H9 (cell line): ENCODE measurements at regions not wholly inside any gene's neighbourhood (a gene's known extent, or its start where the extent isn't known, plus 50 kb on each side); places are given as distances from the start of the nearest gene placed in this dataset.

ENCODE experiments used
- DNase-seq: peaks from one replicate; pipeline ENCODE4 v3.0.0-alpha.2; 2017
- H2AFZ ChIP-seq: one replicate; pipeline ENCODE4 v1.6.1; 2013; ENCODE audit warnings: mild to moderate bottlenecking, low read length, control low read depth, moderate library complexity
- H2AK5ac ChIP-seq: 2 replicates; pipeline ENCODE4 v1.6.1; 2013; ENCODE audit warnings: low read length, control low read depth, mixed read lengths; ENCODE audit not compliant: insufficient read length
- H2BK120ac ChIP-seq: one replicate; pipeline ENCODE4 v1.6.1; 2013; ENCODE audit warnings: low read depth, mild to moderate bottlenecking, low read length, control low read depth, inconsistent platforms; ENCODE audit not compliant: poor library complexity, severe bottlenecking
- H2BK12ac ChIP-seq: 2 replicates; pipeline ENCODE4 v1.6.1; 2013; ENCODE audit warnings: low read length, control low read depth, mixed read lengths, low read depth; ENCODE audit not compliant: insufficient read length
- H2BK15ac ChIP-seq: 2 replicates; pipeline ENCODE4 v1.6.1; 2013; ENCODE audit warnings: low read depth, low read length, control low read depth
- H2BK20ac ChIP-seq: one replicate; pipeline ENCODE4 v1.6.1; 2013; ENCODE audit warnings: low read depth, mild to moderate bottlenecking, low read length, control low read depth, inconsistent platforms; ENCODE audit not compliant: poor library complexity, severe bottlenecking
- H2BK5ac ChIP-seq: 2 replicates; pipeline ENCODE4 v1.6.1; 2013; ENCODE audit warnings: low read length, control low read depth, mixed read lengths; ENCODE audit not compliant: insufficient read length
- H3K14ac ChIP-seq: 2 replicates; pipeline ENCODE4 v1.6.1; 2013; ENCODE audit warnings: low read length, control low read depth; ENCODE audit not compliant: insufficient read depth
- H3K18ac ChIP-seq: 2 replicates; pipeline ENCODE4 v1.6.1; 2013; ENCODE audit warnings: low read depth, mild to moderate bottlenecking, mixed read lengths, low read length, control low read depth; ENCODE audit not compliant: insufficient read length
- H3K23ac ChIP-seq: 2 replicates; pipeline ENCODE4 v1.6.1; 2013; ENCODE audit warnings: low read length, control low read depth, mixed read lengths, low read depth; ENCODE audit not compliant: insufficient read length
- H3K23me2 ChIP-seq: 2 replicates; pipeline ENCODE4 v1.6.1; 2013; ENCODE audit warnings: low read depth, mild to moderate bottlenecking, mixed read lengths, low read length, control low read depth; ENCODE audit not compliant: insufficient read length, poor library complexity, severe bottlenecking
- H3K27ac ChIP-seq: 2 replicates; pipeline ENCODE4 v1.5.1; 2013; ENCODE audit warnings: low read length, control low read depth, mixed read lengths, low read depth; ENCODE audit not compliant: insufficient read length
- H3K27me3 ChIP-seq: 2 replicates; pipeline ENCODE4 v1.6.1; 2013; ENCODE audit warnings: low read length, control low read depth, inconsistent platforms; ENCODE audit not compliant: insufficient read depth
- H3K4ac ChIP-seq: 2 replicates; pipeline ENCODE4 v1.6.1; 2013; ENCODE audit warnings: low read depth, mild to moderate bottlenecking, control low read depth, inconsistent platforms, low read length, moderate library complexity
- H3K4me1 ChIP-seq: 2 replicates; pipeline ENCODE4 v1.6.1; 2013; ENCODE audit warnings: low read length, control low read depth, inconsistent platforms; ENCODE audit not compliant: insufficient read depth
- H3K4me2 ChIP-seq: 2 replicates; pipeline ENCODE4 v1.6.1; 2013; ENCODE audit warnings: low read length, control low read depth, mixed read lengths; ENCODE audit not compliant: insufficient read length, insufficient read depth
- H3K56ac ChIP-seq: 2 replicates; pipeline ENCODE4 v1.6.1; 2013; ENCODE audit warnings: low read depth, mild to moderate bottlenecking, mixed read lengths, low read length, control low read depth; ENCODE audit not compliant: insufficient read length
- H3K79me1 ChIP-seq: 2 replicates; pipeline ENCODE4 v1.6.1; 2013; ENCODE audit warnings: low read depth, mild to moderate bottlenecking, moderate library complexity, low read length, control low read depth, inconsistent platforms; ENCODE audit not compliant: insufficient read depth, poor library complexity, severe bottlenecking
- H3K79me2 ChIP-seq: 2 replicates; pipeline ENCODE4 v1.6.1; 2013; ENCODE audit warnings: low read length, control low read depth, inconsistent platforms; ENCODE audit not compliant: insufficient read depth
- H3K9ac ChIP-seq: 2 replicates; pipeline ENCODE4 v1.6.1; 2013; ENCODE audit warnings: low read length, control low read depth, mixed read lengths; ENCODE audit not compliant: insufficient read length; ENCODE audit errors: extremely low read depth
- H3K9me3 ChIP-seq: one replicate; pipeline ENCODE4 v1.6.1; 2013; ENCODE audit warnings: low read depth, low read length, inconsistent platforms; ENCODE audit not compliant: control insufficient read depth
- H3T11ph ChIP-seq: one replicate; pipeline ENCODE4 v1.6.1; 2013; ENCODE audit warnings: mild to moderate bottlenecking, low read length, control low read depth, inconsistent platforms
- H4K20me1 ChIP-seq: one replicate; pipeline ENCODE4 v1.6.1; 2013; ENCODE audit not compliant: control insufficient read depth, insufficient read length, insufficient read depth
- H4K5ac ChIP-seq: 2 replicates; pipeline ENCODE4 v1.6.1; 2013; ENCODE audit warnings: low read depth, mild to moderate bottlenecking, mixed read lengths, low read length, control low read depth; ENCODE audit not compliant: insufficient read length
- H4K8ac ChIP-seq: replicated peaks from 2 replicates; pipeline ENCODE4 v1.6.1; 2013; ENCODE audit warnings: low read length, control low read depth, mixed read lengths, low read depth; ENCODE audit not compliant: insufficient read length
- H4K91ac ChIP-seq: 2 replicates; pipeline ENCODE4 v1.6.1; 2013; ENCODE audit warnings: low read depth, mild to moderate bottlenecking, moderate library complexity, mixed read lengths, low read length, control low read depth; ENCODE audit not compliant: insufficient read length
- H3K27ac Mint-ChIP-seq, 3 experiments: 2 replicates in 2 of 3; 3 replicates in 1 of 3; pipeline ENCODE4 v1.8.0; 2020 to 2021; ENCODE audit warnings: mixed read lengths in 3 of 3, mild to moderate bottlenecking in 1 of 3, moderate library complexity in 1 of 3
- H3K27me3 Mint-ChIP-seq: 2 replicates; pipeline ENCODE4 v1.8.0; 2021; ENCODE audit warnings: low read depth, mild to moderate bottlenecking, moderate library complexity, mixed read lengths
- H3K36me3 Mint-ChIP-seq, 3 experiments: 2 replicates in 2 of 3; 3 replicates in 1 of 3; pipeline ENCODE4 v1.8.0; 2020 to 2021; ENCODE audit warnings: low read depth in 3 of 3, mixed read lengths in 3 of 3; ENCODE audit not compliant: insufficient read depth in 1 of 3
- H3K4me1 Mint-ChIP-seq, 2 experiments: 2 replicates each; pipeline ENCODE4 v1.8.0; 2020; ENCODE audit warnings: mixed read lengths in 2 of 2
- H3K4me3 Mint-ChIP-seq, 2 experiments: 2 replicates in 1 of 2; 3 replicates in 1 of 2; pipeline ENCODE4 v1.8.0; 2020 to 2021; ENCODE audit warnings: mild to moderate bottlenecking in 2 of 2, mixed read lengths in 2 of 2, moderate library complexity in 1 of 2
- H3K9me3 Mint-ChIP-seq, 2 experiments: 2 replicates in 1 of 2; 3 replicates in 1 of 2; pipeline ENCODE4 v1.8.0; 2020; ENCODE audit warnings: mild to moderate bottlenecking in 2 of 2, mixed read lengths in 2 of 2, moderate library complexity in 1 of 2
- CTCF ChIP-seq: fragments of 200-600 bp; sonication (generic); conservative IDR thresholded peaks from 3 replicates; pipeline ENCODE4 v1.8.0; 2021; ENCODE audit warnings: antibody characterized with exemption, mild to moderate bottlenecking

GRCh38 chr4:136922066-136922465 lies 610.2 kb downstream of the PCDH18 start:
- H3K9me3 ChIP-seq, result peaks cover 6% of the 10 kb centered on the region
- Mint-ChIP-seq H3K27me3 (no peaks in the 10 kb centered on the region), H3K36me3 (peaks cover 0 to 3% (median 2%) of the 10 kb centered on the region in 3 experiments; a peak in 2 of 7 replicates), H3K4me1 (no peaks in the 10 kb centered on the region), H3K27ac (no peak overlapping the region), H3K9me3 (peaks cover 2 to 8% of the 10 kb centered on the region in 2 experiments; a peak in 2 of 5 replicates), H3K4me3 (no peak overlapping the region)
- H4K5ac ChIP-seq, result no peak overlapping the region
- no peak overlapping the region for H2BK15ac ChIP-seq
- H3K23me2 ChIP-seq, result no peaks in the 10 kb centered on the region
- no peak overlapping the region for H2BK5ac ChIP-seq
- H2BK120ac ChIP-seq, result no peak overlapping the region
- no peaks in the 10 kb centered on the region for H3K4me1 ChIP-seq
- no peak overlapping the region for H4K91ac ChIP-seq
- H3K14ac ChIP-seq, result no peak overlapping the region
- H2AFZ ChIP-seq, result no peak overlapping the region
- no peak overlapping the region for H2AK5ac ChIP-seq
- H4K8ac ChIP-seq, result no peak overlapping the region
- no peak overlapping the region for H3K27ac ChIP-seq
- TF ChIP-seq CTCF, result no peak
- no peak overlapping the region for H3K18ac ChIP-seq
- H2BK12ac ChIP-seq, result no peak overlapping the region
- H3K4me2 ChIP-seq, result no peak overlapping the region
- H3K9ac ChIP-seq, result no peak overlapping the region
- H3K4ac ChIP-seq, result no peak overlapping the region
- no peaks in the 10 kb centered on the region for H3K79me2 ChIP-seq
- H3K23ac ChIP-seq, result no peak overlapping the region
- H4K20me1 ChIP-seq, result no peaks in the 10 kb centered on the region
- no peak overlapping the region for H3T11ph ChIP-seq
- no peaks in the 10 kb centered on the region for H3K79me1 ChIP-seq
- H3K56ac ChIP-seq, result no peak overlapping the region
- H2BK20ac ChIP-seq, result no peak overlapping the region
- no peaks in the 10 kb centered on the region for H3K27me3 ChIP-seq
- DNase-seq, result no peak
